ENCODE measurements at regions not wholly inside any gene's neighbourhood (a gene's known extent, or its start where the extent isn't known, plus 50 kb on each side); places are given as distances from the start of the nearest gene placed in this dataset.

GRCh38 chr22:26907366-26907765, 250.0 kb downstream of the MIAT start:
- Histone ChIP-seq H2BK5ac (ENCODE audit: insufficient read length, low read length) (no peak overlapping the region), H3K79me1 (ENCODE audit: insufficient read depth, low read depth, low read length, poor library complexity, severe bottlenecking) (no peaks in the 10 kb centered on the region), H3K23me2 (ENCODE audit: insufficient read length, low read depth, low read length, poor library complexity, severe bottlenecking) (peaks cover 10% of the 10 kb centered on the region), H2AK5ac (ENCODE audit: insufficient read length, low read length) (no peak overlapping the region), H3K14ac (ENCODE audit: insufficient read depth, low read length) (no peak overlapping the region), H2BK12ac (ENCODE audit: insufficient read length, low read depth, low read length) (no peak overlapping the region), H2AFZ (ENCODE audit: low read length) (no peak overlapping the region), H3K4me2 (ENCODE audit: insufficient read depth, insufficient read length, low read length) (no peak overlapping the region), H4K20me1 (ENCODE audit: control insufficient read depth, insufficient read depth, insufficient read length) (no peaks in the 10 kb centered on the region), H3K18ac (ENCODE audit: insufficient read length, low read depth, low read length) (no peak overlapping the region), H3K9me3 (ENCODE audit: control insufficient read depth, low read depth, low read length) (no peaks in the 10 kb centered on the region), H3K4me1 (ENCODE audit: insufficient read depth, low read length) (no peaks in the 10 kb centered on the region; the same call in 1 of the 2 replicates), H2BK20ac (ENCODE audit: low read depth, low read length, poor library complexity, severe bottlenecking) (no peak overlapping the region), H3K56ac (ENCODE audit: insufficient read length, low read depth, low read length) (no peak overlapping the region), H3K4ac (ENCODE audit: low read depth, low read length) (no peak overlapping the region), H3K9ac (ENCODE audit: extremely low read depth, insufficient read length, low read length) (no peak overlapping the region), H3K27ac (ENCODE audit: insufficient read length, low read depth, low read length) (no peak overlapping the region), H4K91ac (ENCODE audit: insufficient read length, low read depth, low read length) (no peak overlapping the region), H3T11ph (ENCODE audit: low read length) (no peak overlapping the region), H2BK120ac (ENCODE audit: low read depth, low read length, poor library complexity, severe bottlenecking) (no peak overlapping the region), H4K5ac (ENCODE audit: insufficient read length, low read depth, low read length) (no peak overlapping the region), H3K27me3 (ENCODE audit: insufficient read depth, low read length) (peaks cover 2% of the 10 kb centered on the region; the same call in 1 of the 2 replicates), H2BK15ac (ENCODE audit: low read depth, low read length) (no peak overlapping the region), H4K8ac (replicated peaks; ENCODE audit: insufficient read length, low read depth, low read length) (no peak overlapping the region), H3K23ac (ENCODE audit: insufficient read length, low read depth, low read length) (no peak overlapping the region), H3K79me2 (ENCODE audit: insufficient read depth, low read length) (no peaks in the 10 kb centered on the region)
- H3K4me1 Mint-ChIP-seq: peaks cover 37 to 55% of the 10 kb centered on the region in 2 experiments
- H3K4me3 Mint-ChIP-seq: no peak overlapping the region
- peaks cover 81% of the 10 kb centered on the region for H3K27me3 Mint-ChIP-seq (ENCODE audit: low read depth)
- WGBS (ENCODE audit: extremely low coverage, insufficient read length, low lambda C conversion rate): no CpG with 5 or more reads among the region's 2 CpGs
- H3K36me3 Mint-ChIP-seq (ENCODE audit: insufficient read depth in 1 of 3, low read depth in 3 of 3): no peaks in the 10 kb centered on the region; a peak in 1 of 7 replicates
- no peak overlapping the region for H3K27ac Mint-ChIP-seq
- no peak for DNase-seq
- TF ChIP-seq CTCF (conservative IDR thresholded peaks at IDR 0.05): no peak
- H3K9me3 Mint-ChIP-seq: no peaks in the 10 kb centered on the region
